Lung (tissue), 11 donors: ENCODE measurements at regions not wholly inside any gene's neighbourhood (a gene's known extent, or its start where the extent isn't known, plus 50 kb on each side); places are given as distances from the start of the nearest gene placed in this dataset.

Experiments used
- ATAC-seq: fragments of 200-7000 bp; cut with Tn5 transposase; one replicate; pipeline ENCODE4 v1.9.1; 2020; ENCODE audit warnings: moderate number of reproducible peaks; ENCODE audit not compliant: insufficient read depth, low FRiP score
- DNase-seq, 3 donors: peaks; one replicate each; pipeline ENCODE4 v3.0.0-alpha.2; 2013 to 2017
- H3K27ac ChIP-seq, 2 donors: one replicate each; pipeline ENCODE4 v1.5.1; 2013; ENCODE audit warnings: mild to moderate bottlenecking in 2 of 2, moderate library complexity in 2 of 2, control low read depth in 1 of 2, inconsistent platforms in 1 of 2, low read depth in 1 of 2, low read length in 1 of 2
- H3K27me3 ChIP-seq, 3 donors: one replicate each; pipeline ENCODE4 v1.5.1; 2013; ENCODE audit warnings: low read length in 2 of 3; ENCODE audit not compliant: control insufficient read depth in 3 of 3, insufficient read depth in 3 of 3
- H3K36me3 ChIP-seq, 4 donors: one replicate each; pipeline ENCODE4 v1.5.1; 2013; ENCODE audit warnings: low read length in 4 of 4, mild to moderate bottlenecking in 1 of 4, moderate library complexity in 1 of 4; ENCODE audit not compliant: control insufficient read depth in 4 of 4, insufficient read depth in 4 of 4
- H3K4me1 ChIP-seq, 5 donors: one replicate each; pipeline ENCODE4 v1.5.1; 2013; ENCODE audit warnings: low read length in 5 of 5, mild to moderate bottlenecking in 2 of 5, moderate library complexity in 1 of 5; ENCODE audit not compliant: control insufficient read depth in 5 of 5, insufficient read depth in 5 of 5
- H3K4me3 ChIP-seq: one replicate; pipeline ENCODE4 v1.5.1; 2013; ENCODE audit warnings: mild to moderate bottlenecking, control low read depth, moderate library complexity
- H3K9ac ChIP-seq, 2 donors: one replicate each; pipeline ENCODE4 v1.5.1; 2013; ENCODE audit warnings: low read length in 2 of 2, control low read depth in 1 of 2; ENCODE audit not compliant: insufficient read depth in 1 of 2
- H3K9me3 ChIP-seq, 4 donors: one replicate each; pipeline ENCODE4 v1.5.1; 2013; ENCODE audit warnings: low read length in 3 of 4, mild to moderate bottlenecking in 1 of 4, moderate library complexity in 1 of 4; ENCODE audit not compliant: control insufficient read depth in 4 of 4, insufficient read depth in 3 of 4
- WGBS, 2 donors: extraction: QIAGEN DNeasy Blood & Tissue Kit; methylation state at CpG; one replicate each; pipeline ENCODE4 v1.1.7; 2013; 5-methylcytosine and 5-hydroxymethylcytosine counted together
- TF ChIP-seq, protein P1 (sequence below): IDR thresholded peaks from 2 replicates; pipeline ENCODE4 v1.5.1; 2012; ENCODE audit warnings: mild to moderate bottlenecking; ENCODE audit errors: control extremely low read depth, extremely low read depth
- donor health status: control.
- donor health status: control.
- donor health status: Bipolar disorder and iron deficiency.
- donor health status: healthy.
- donor health status: DM: yes; HTN: yes; CAD: no.

- H3K27me3 ChIP-seq, result no peaks in the 10 kb centered on the region
- no peaks in the 10 kb centered on the region for H3K4me1 ChIP-seq
- no peak overlapping the region for H3K9ac ChIP-seq
- WGBS, 2 donors, result 85 to 92% methylated on average over 6 of the region's 6 CpGs
- no peaks in the 10 kb centered on the region for H3K9me3 ChIP-seq
- no peaks in the 10 kb centered on the region for H3K36me3 ChIP-seq
- DNase-seq, result no peak
- ATAC-seq, result no peak
- TF ChIP-seq, protein P1, sequence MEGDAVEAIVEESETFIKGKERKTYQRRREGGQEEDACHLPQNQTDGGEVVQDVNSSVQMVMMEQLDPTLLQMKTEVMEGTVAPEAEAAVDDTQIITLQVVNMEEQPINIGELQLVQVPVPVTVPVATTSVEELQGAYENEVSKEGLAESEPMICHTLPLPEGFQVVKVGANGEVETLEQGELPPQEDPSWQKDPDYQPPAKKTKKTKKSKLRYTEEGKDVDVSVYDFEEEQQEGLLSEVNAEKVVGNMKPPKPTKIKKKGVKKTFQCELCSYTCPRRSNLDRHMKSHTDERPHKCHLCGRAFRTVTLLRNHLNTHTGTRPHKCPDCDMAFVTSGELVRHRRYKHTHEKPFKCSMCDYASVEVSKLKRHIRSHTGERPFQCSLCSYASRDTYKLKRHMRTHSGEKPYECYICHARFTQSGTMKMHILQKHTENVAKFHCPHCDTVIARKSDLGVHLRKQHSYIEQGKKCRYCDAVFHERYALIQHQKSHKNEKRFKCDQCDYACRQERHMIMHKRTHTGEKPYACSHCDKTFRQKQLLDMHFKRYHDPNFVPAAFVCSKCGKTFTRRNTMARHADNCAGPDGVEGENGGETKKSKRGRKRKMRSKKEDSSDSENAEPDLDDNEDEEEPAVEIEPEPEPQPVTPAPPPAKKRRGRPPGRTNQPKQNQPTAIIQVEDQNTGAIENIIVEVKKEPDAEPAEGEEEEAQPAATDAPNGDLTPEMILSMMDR, result no peak
- no peak overlapping the region for H3K4me3 ChIP-seq
- H3K27ac ChIP-seq, result no peak overlapping the region
Measured at GRCh38 chr4:36411338-36411737, 129.9 kb downstream of the DTHD1 start.

- Histone ChIP-seq H3K27me3 (no peaks in the 10 kb centered on the region), H3K9me3 (peaks cover 0 to 3% (median 0%) of the 10 kb centered on the region in 4 donors), H3K4me3 (no peak overlapping the region), H3K9ac (no peak overlapping the region), H3K27ac (no peak overlapping the region), H3K36me3 (no peaks in the 10 kb centered on the region), H3K4me1 (no peaks in the 10 kb centered on the region)
- TF ChIP-seq, protein P1, result no peak
- ATAC-seq, result no peak
- DNase-seq, result no peak
- WGBS, 2 donors, result 32 to 59% methylated on average over 3 of the region's 3 CpGs
Measured at GRCh38 chr4:36414248-36414647, 132.8 kb downstream of the DTHD1 start.

- no peak for DNase-seq
- Histone ChIP-seq H3K4me1 (no peaks in the 10 kb centered on the region), H3K27ac (no peak overlapping the region), H3K9me3 (peaks cover 0 to 3% (median 0%) of the 10 kb centered on the region in 4 donors), H3K9ac (no peak overlapping the region), H3K36me3 (no peaks in the 10 kb centered on the region), H3K27me3 (no peaks in the 10 kb centered on the region), H3K4me3 (no peak overlapping the region)
- 87 to 90% methylated on average over 12 of the region's 12 CpGs for WGBS, 2 donors
- TF ChIP-seq, protein P1, result no peak
- no peak for ATAC-seq
Measured at GRCh38 chr4:36417146-36417545, 135.7 kb downstream of the DTHD1 start.

- Histone ChIP-seq H3K9ac (no peak overlapping the region), H3K36me3 (no peaks in the 10 kb centered on the region), H3K27me3 (no peaks in the 10 kb centered on the region), H3K27ac (no peak overlapping the region), H3K9me3 (peaks cover 0 to 3% (median 0%) of the 10 kb centered on the region in 4 donors), H3K4me3 (no peak overlapping the region), H3K4me1 (no peaks in the 10 kb centered on the region)
- ATAC-seq, result no peak
- 90 to 92% methylated on average over 3 of the region's 3 CpGs for WGBS, 2 donors
- DNase-seq, result no peak
- TF ChIP-seq, protein P1, result no peak
Measured at GRCh38 chr4:36420111-36420679, 138.8 kb downstream of the DTHD1 start.
